HepG2 (cell line): ENCODE measurements at regions not wholly inside any gene's neighbourhood (a gene's known extent, or its start where the extent isn't known, plus 50 kb on each side); places are given as distances from the start of the nearest gene placed in this dataset.

ENCODE experiments used
- AKNA ChIP-seq: sonication (generic); formaldehyde crosslinking; IDR thresholded peaks from 2 replicates; pipeline ENCODE4 v1.4.0; 2020; ENCODE audit warnings: missing genetic modification reagents, borderline replicate concordance
- EZH2 ChIP-seq: conservative IDR thresholded peaks from 2 replicates; pipeline ENCODE4 v1.6.1; 2012; ENCODE audit warnings: mild to moderate bottlenecking, low read depth, low read length, moderate library complexity
- FOXJ3 ChIP-seq: sonication (generic); formaldehyde crosslinking; IDR thresholded peaks from 2 replicates; pipeline ENCODE4 v1.4.0; 2020; ENCODE audit warnings: missing genetic modification reagents, mild to moderate bottlenecking, borderline replicate concordance
- GMEB1 ChIP-seq: sonication (generic); formaldehyde crosslinking; IDR thresholded peaks from 2 replicates; pipeline ENCODE4 v1.5.1; 2020; ENCODE audit warnings: missing genetic modification reagents, mild to moderate bottlenecking, borderline replicate concordance
- MTF1 ChIP-seq: sonication (generic); formaldehyde crosslinking; IDR thresholded peaks from 2 replicates; pipeline ENCODE4 v1.5.0; 2020; ENCODE audit warnings: missing genetic modification reagents
- NFATC3 ChIP-seq: sonication (generic); formaldehyde crosslinking; IDR thresholded peaks from 2 replicates; pipeline ENCODE4 v1.5.1; 2020; ENCODE audit warnings: mild to moderate bottlenecking, missing genetic modification reagents
- NR2F1 ChIP-seq, 2 experiments: fragments of 450-650 bp in 1 of 2; formaldehyde crosslinking in 1 of 2; IDR thresholded peaks; 2 replicates each; pipeline versions ENCODE4 v1.5.0 to v1.6.1; 2016 to 2020; ENCODE audit warnings: mild to moderate bottlenecking in 1 of 2, missing compliant biosample characterization in 1 of 2, missing genetic modification reagents in 1 of 2, moderate library complexity in 1 of 2
- ZBTB7B ChIP-seq: sonication (generic); formaldehyde crosslinking; IDR thresholded peaks from 2 replicates; pipeline ENCODE4 v1.4.0; 2020; ENCODE audit warnings: missing genetic modification reagents
- ZEB1 ChIP-seq: IDR thresholded peaks from 2 replicates; pipeline ENCODE4 v1.6.1; 2012; ENCODE audit warnings: mild to moderate bottlenecking, low read depth, inconsistent platforms; ENCODE audit not compliant: insufficient replicate concordance
- ZNF136 ChIP-seq: sonication (generic); formaldehyde crosslinking; IDR thresholded peaks from 2 replicates; pipeline ENCODE4 v1.8.1; 2022; ENCODE audit warnings: low read depth, mild to moderate bottlenecking, moderate library complexity, missing genetic modification reagents
- ZNF207 ChIP-seq: fragments of 450-650 bp; IDR thresholded peaks from 2 replicates; pipeline ENCODE4 v1.6.1; 2016; ENCODE audit warnings: antibody characterized with exemption, borderline replicate concordance
- ZNF253 ChIP-seq: sonication (generic); formaldehyde crosslinking; IDR thresholded peaks from 2 replicates; pipeline ENCODE4 v1.8.0; 2022; ENCODE audit warnings: mild to moderate bottlenecking, missing genetic modification reagents, borderline replicate concordance
- ZNF513 ChIP-seq: sonication (generic); formaldehyde crosslinking; conservative IDR thresholded peaks from 2 replicates; pipeline ENCODE4 v1.5.0; 2020; ENCODE audit warnings: missing genetic modification reagents
- ZNF766 ChIP-seq: sonication (generic); formaldehyde crosslinking; IDR thresholded peaks from 2 replicates; pipeline ENCODE4 v1.5.0; 2020; ENCODE audit warnings: missing genetic modification reagents, borderline replicate concordance
- ZNF879 ChIP-seq: sonication (generic); formaldehyde crosslinking; IDR thresholded peaks from 2 replicates; pipeline ENCODE4 v1.8.1; 2023; ENCODE audit warnings: missing genetic modification reagents
- TF ChIP-seq, protein P1 (sequence below): IDR thresholded peaks from 2 replicates; pipeline ENCODE4 v1.6.1; 2016; ENCODE audit warnings: mild to moderate bottlenecking
- TF ChIP-seq, protein P2 (sequence below): sonication (generic); formaldehyde crosslinking; IDR thresholded peaks from 2 replicates; pipeline ENCODE4 v1.4.0; 2020; ENCODE audit warnings: missing genetic modification reagents

DNA sequence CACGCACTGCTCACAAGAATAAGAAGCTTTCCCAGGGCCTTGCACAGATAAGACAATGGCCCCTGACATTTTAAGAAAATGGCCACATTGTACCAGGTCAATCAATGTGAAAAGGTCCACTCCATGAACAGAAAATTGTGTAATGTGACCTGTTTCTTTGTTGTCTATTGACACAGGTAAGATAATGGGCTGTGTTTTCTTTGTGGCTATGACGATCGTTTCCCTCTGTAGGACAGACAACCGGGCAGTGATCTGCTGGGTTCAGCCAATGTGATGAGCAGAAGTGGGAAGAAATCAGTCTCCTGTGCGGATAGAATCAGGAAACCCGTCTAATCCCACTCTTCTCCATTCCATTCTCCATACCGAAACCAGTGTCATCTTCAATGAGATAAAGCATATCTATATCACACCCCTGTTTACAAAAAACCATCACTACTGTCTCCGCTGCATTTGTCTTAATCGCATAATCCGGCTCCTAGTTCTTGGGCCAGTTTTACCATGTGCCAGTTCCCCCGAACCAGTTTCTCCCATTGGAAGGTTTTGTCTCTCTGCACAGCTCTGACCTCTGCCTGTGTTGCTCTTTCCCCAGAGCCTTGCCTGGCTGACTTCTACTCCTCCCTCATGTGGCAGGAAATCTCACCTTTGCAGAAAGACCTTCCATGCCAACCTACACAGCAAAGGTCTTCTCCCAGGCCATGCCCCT lies 66.9 kb upstream of the ATF7IP2 start (continued):
- TF ChIP-seq, protein P1, sequence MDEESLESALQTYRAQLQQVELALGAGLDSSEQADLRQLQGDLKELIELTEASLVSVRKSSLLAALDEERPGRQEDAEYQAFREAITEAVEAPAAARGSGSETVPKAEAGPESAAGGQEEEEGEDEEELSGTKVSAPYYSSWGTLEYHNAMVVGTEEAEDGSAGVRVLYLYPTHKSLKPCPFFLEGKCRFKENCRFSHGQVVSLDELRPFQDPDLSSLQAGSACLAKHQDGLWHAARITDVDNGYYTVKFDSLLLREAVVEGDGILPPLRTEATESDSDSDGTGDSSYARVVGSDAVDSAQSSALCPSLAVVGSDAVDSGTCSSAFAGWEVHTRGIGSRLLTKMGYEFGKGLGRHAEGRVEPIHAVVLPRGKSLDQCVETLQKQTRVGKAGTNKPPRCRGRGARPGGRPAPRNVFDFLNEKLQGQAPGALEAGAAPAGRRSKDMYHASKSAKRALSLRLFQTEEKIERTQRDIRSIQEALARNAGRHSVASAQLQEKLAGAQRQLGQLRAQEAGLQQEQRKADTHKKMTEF (CRISPR knock-in tag): peak; percentile 94
- no peak for TF ChIP-seq EZH2
- no peak for TF ChIP-seq ZNF207
- no peak for TF ChIP-seq GMEB1 (CRISPR knock-in tag)
- no peak for TF ChIP-seq ZNF253 (CRISPR knock-in tag)
- TF ChIP-seq, protein P2, sequence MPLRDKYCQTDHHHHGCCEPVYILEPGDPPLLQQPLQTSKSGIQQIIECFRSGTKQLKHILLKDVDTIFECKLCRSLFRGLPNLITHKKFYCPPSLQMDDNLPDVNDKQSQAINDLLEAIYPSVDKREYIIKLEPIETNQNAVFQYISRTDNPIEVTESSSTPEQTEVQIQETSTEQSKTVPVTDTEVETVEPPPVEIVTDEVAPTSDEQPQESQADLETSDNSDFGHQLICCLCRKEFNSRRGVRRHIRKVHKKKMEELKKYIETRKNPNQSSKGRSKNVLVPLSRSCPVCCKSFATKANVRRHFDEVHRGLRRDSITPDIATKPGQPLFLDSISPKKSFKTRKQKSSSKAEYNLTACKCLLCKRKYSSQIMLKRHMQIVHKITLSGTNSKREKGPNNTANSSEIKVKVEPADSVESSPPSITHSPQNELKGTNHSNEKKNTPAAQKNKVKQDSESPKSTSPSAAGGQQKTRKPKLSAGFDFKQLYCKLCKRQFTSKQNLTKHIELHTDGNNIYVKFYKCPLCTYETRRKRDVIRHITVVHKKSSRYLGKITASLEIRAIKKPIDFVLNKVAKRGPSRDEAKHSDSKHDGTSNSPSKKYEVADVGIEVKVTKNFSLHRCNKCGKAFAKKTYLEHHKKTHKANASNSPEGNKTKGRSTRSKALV (CRISPR knock-in tag): peak; percentile 51; the same call in 1 of the 2 replicates
- TF ChIP-seq NR2F1 (CRISPR knock-in tag; IDR thresholded peaks at IDR 0.05): peak; percentile 90 to 95
- no peak for TF ChIP-seq ZNF879 (CRISPR knock-in tag)
- 0 out of 2 replicates have a peak, but pooled peaks have one; percentile 63 for TF ChIP-seq ZNF136 (CRISPR knock-in tag)
- TF ChIP-seq ZEB1: peak; percentile 92
- no peak for TF ChIP-seq NFATC3
- TF ChIP-seq ZNF513: no peak
- TF ChIP-seq ZNF766: peak; percentile 39; the same call in 1 of the 2 replicates
- peak; percentile 99 for TF ChIP-seq FOXJ3 (CRISPR knock-in tag)
- TF ChIP-seq ZBTB7B (CRISPR knock-in tag): 0 out of 2 replicates have a peak, but pooled peaks have one; percentile 69
- no peak for TF ChIP-seq MTF1
- TF ChIP-seq AKNA (CRISPR knock-in tag): no peak
